ENCODE measurements at regions not wholly inside any gene's neighbourhood (a gene's known extent, or its start where the extent isn't known, plus 50 kb on each side); places are given as distances from the start of the nearest gene placed in this dataset.
A peak's percentile ranks its signal among the peaks of the same experiment; 100 is the strongest.

DNA sequence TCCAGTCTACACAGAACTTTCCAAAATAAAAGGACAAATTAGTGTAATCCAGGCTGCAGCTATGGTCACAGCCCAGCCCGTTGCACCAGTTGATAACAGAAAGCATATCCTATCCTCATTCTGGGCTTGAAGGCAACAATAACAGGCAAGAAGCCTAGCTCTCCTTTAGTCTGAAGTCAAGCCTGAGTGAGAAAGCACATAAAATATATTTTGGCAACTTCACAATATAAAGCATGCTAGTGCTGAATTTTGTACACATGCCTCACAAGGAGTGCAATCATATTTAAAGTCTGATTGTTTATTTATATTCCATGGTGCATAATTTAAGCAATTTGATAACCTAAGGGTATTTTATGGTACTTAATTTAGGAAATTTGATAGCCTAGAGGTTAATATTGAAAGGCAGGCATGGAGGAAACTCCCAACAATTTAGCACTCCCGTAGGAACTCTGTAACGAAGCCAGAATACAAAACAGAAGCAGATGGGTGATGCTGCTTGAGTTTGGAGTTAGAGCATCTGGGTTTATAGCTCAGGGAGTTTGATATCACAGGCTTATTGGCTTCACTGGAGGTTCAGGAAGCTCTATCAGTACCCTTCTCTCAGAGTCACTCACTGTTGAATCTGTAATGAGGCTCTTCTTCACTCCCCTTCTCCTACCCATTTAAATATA is 1199.1 kb upstream of the GYPC start:
- H3K27me3 ChIP-seq (ENCODE audit: control insufficient read depth, insufficient read depth, low read length), result no peaks in the 10 kb centered on the region
- TF ChIP-seq, protein P1, sequence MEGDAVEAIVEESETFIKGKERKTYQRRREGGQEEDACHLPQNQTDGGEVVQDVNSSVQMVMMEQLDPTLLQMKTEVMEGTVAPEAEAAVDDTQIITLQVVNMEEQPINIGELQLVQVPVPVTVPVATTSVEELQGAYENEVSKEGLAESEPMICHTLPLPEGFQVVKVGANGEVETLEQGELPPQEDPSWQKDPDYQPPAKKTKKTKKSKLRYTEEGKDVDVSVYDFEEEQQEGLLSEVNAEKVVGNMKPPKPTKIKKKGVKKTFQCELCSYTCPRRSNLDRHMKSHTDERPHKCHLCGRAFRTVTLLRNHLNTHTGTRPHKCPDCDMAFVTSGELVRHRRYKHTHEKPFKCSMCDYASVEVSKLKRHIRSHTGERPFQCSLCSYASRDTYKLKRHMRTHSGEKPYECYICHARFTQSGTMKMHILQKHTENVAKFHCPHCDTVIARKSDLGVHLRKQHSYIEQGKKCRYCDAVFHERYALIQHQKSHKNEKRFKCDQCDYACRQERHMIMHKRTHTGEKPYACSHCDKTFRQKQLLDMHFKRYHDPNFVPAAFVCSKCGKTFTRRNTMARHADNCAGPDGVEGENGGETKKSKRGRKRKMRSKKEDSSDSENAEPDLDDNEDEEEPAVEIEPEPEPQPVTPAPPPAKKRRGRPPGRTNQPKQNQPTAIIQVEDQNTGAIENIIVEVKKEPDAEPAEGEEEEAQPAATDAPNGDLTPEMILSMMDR (IDR thresholded peaks at IDR 0.05; ENCODE audit: low read depth, low read length), result no peak
- POLR2A ChIA-PET, result no interaction called here
- CTCF ChIA-PET, result no interaction called here
- no peak overlapping the region for H3K4me3 ChIP-seq (ENCODE audit: low read depth, low read length)
- no peak for DNase-seq (ENCODE audit: low read depth, low spot score)
- H3K9me3 ChIP-seq (ENCODE audit: control insufficient read depth, insufficient read depth, low read length), result no peaks in the 10 kb centered on the region
- no peak overlapping the region for H3K27ac ChIP-seq (ENCODE audit: low read depth, low read length)

DNA sequence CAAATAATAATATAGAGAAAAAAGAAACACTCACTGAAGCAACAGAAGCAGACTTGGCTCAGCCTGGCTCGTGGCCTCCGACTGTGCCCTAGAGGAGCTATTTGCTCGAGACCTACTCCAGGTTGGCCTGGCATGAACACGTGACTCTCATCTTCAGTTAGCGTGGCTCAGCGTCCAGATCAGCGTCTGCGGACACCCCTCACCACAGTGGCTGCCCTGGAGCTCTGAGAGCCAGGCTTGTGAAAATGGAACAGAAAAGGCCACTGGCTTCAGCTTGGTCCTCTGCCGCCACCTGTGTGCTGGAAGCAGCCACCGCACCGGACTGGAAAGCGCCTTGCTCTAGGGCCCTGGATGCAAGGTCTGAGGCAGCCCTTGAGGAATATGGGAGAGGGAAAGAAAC is 1184.0 kb upstream of the GYPC start:
- peaks cover 9% of the 10 kb centered on the region for H3K9me3 ChIP-seq (ENCODE audit: control insufficient read depth, insufficient read depth, low read length)
- no peak overlapping the region for H3K4me3 ChIP-seq (ENCODE audit: low read depth, low read length)
- TF ChIP-seq, protein P1 (IDR thresholded peaks at IDR 0.05; ENCODE audit: low read depth, low read length), result peak; percentile 86
- CTCF ChIA-PET, result interaction anchor here (0.5 to 1.5 kb wide), 7 partner anchors 8 to 1447 kb away, joined by 3 to 5 read pairs (median 4); partner anchors contain the start of gene CNTNAP5
- peak overlapping the region; percentile 21 for H3K27ac ChIP-seq (ENCODE audit: low read depth, low read length)
- POLR2A ChIA-PET, result no interaction called here
- DNase-seq (ENCODE audit: low read depth, low spot score), result peak; percentile 10
- H3K27me3 ChIP-seq (ENCODE audit: control insufficient read depth, insufficient read depth, low read length), result no peaks in the 10 kb centered on the region

DNA sequence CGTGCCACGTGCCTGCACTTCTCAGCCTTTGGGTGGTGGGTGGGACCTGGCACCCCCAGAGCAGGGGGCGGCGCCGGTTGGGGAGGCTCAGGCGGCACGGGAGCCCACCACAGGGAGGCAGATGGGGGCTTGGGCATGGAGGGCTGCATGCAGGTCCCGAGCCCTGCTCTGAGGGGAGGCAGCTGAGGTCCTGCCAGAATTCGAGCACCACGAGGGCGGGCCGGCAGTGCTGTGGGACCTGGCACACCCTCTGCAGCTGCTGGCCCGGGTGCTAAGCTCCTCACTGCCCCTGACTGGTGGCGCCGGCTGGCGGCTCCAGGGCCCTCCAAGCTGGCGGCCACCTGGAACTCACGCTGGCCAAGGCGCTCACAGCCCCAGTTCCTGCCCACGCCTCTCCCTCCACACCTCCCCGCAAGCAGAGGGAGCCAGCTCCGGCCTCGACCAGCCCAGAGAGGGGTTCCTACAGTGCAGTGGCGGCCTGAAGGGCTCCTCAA is 1176.8 kb upstream of the GYPC start:
- TF ChIP-seq, protein P1 (IDR thresholded peaks at IDR 0.05; ENCODE audit: low read depth, low read length), result no peak
- CTCF ChIA-PET, result no interaction called here
- POLR2A ChIA-PET, result no interaction called here

DNA sequence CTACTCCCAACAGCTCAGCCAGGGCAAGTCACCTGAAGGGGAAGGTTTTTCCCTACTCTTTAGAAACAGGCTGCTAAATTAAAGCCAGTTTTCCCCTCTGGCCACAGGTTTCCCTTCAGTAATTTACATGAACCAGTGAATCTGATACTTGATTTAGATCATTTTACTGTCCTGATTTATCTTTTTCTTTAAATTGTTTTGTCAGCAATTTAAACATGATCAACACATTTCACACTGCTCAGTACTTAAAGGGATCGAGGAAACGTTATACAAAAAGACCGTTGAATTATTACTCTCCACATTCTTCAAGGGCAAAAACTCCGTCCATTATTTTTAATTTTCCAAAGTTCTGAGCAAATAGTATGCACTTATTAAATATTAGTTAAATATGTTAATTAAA is 1165.7 kb upstream of the GYPC start:
- Histone ChIP-seq H3K27me3 (ENCODE audit: control insufficient read depth, insufficient read depth, low read length) (no peaks in the 10 kb centered on the region), H3K4me3 (ENCODE audit: low read depth, low read length) (no peak overlapping the region), H3K27ac (ENCODE audit: low read depth, low read length) (no peak overlapping the region), H3K9me3 (ENCODE audit: control insufficient read depth, insufficient read depth, low read length) (no peaks in the 10 kb centered on the region)
- ChIA-PET POLR2A (no interaction called here), CTCF (no interaction called here)
- TF ChIP-seq, protein P1 (IDR thresholded peaks at IDR 0.05; ENCODE audit: low read depth, low read length), result no peak
- no peak for DNase-seq (ENCODE audit: low read depth, low spot score)

More for the DNA sequence above, 1176.8 kb upstream of the GYPC start:
- Histone ChIP-seq H3K4me3 (ENCODE audit: low read depth, low read length) (no peak overlapping the region), H3K27ac (ENCODE audit: low read depth, low read length) (no peak overlapping the region), H3K27me3 (ENCODE audit: control insufficient read depth, insufficient read depth, low read length) (no peaks in the 10 kb centered on the region), H3K9me3 (ENCODE audit: control insufficient read depth, insufficient read depth, low read length) (peaks cover 11% of the 10 kb centered on the region)
- no peak for DNase-seq (ENCODE audit: low read depth, low spot score)

DNA sequence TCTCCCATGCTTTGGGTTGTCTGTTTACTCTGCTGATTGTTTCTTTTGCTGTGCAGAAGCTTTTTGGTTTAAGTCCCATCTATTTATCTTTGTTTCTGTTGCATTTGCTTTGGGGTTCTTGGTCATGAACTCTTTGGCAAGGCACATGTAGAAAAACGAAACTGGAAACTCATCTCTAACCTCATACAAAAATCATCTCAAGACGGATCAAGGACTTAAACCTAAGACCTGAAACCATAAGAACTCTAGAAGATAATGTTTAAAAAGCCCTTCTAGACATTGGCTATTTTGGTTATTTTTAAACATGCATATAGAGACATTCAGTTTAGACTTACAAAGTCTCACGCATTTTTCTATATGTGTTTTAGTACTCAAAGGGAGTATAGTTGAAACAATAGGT is 1164.3 kb upstream of the GYPC start:
- ChIA-PET POLR2A (no interaction called here), CTCF (no interaction called here)
- DNase-seq (ENCODE audit: low read depth, low spot score), result no peak
- TF ChIP-seq, protein P1 (IDR thresholded peaks at IDR 0.05; ENCODE audit: low read depth, low read length), result no peak
- H3K27me3 ChIP-seq (ENCODE audit: control insufficient read depth, insufficient read depth, low read length), result no peaks in the 10 kb centered on the region
- no peaks in the 10 kb centered on the region for H3K9me3 ChIP-seq (ENCODE audit: control insufficient read depth, insufficient read depth, low read length)
- no peak overlapping the region for H3K4me3 ChIP-seq (ENCODE audit: low read depth, low read length)
- H3K27ac ChIP-seq (ENCODE audit: low read depth, low read length), result no peak overlapping the region
